ENCODE measurements at regions not wholly inside any gene's neighbourhood (a gene's known extent, or its start where the extent isn't known, plus 50 kb on each side); places are given as distances from the start of the nearest gene placed in this dataset.

DNA sequence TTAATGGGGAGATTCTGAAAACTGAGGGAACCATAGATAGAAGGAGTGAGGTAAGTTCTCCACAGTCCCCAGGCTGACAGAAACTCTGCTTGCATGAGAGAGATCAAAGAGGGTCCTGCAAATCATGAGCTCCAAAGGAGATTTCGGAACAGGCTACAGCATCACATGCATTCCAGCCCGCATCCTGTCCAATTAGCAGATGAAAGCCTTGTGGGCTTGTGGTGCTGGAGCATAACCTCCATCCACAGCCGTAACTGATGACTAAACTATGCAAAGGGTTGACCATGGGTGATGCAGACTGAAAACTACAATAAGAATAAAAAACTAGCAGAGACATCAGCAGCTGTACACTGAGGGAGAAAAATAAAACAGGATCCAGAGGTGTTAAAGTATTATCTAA lies 654.5 kb downstream of the TLL1 start:
- no peak overlapping the region for H3K4me3 ChIP-seq (replicated peaks in 1 of 3; ENCODE audit: insufficient read depth in 1 of 3, low read depth in 2 of 3, low read length in 3 of 3)
- DNase-seq (ENCODE audit: low spot score) = no peak
- H3K79me2 ChIP-seq (ENCODE audit: insufficient read depth, low read length) = no peaks in the 10 kb centered on the region
- no peaks in the 10 kb centered on the region for H3K4me1 ChIP-seq (ENCODE audit: insufficient read depth, low read length)
- CTCF ChIA-PET (ENCODE audit: low intra/inter-chr PET ratio, low total read pairs) = no interaction called here
- H3K27me3 ChIP-seq (ENCODE audit: control insufficient read depth in 1 of 2, insufficient read depth in 2 of 2, low read length in 2 of 2) = no peaks in the 10 kb centered on the region; a peak in 1 of 5 replicates
- no peaks in the 10 kb centered on the region for H3K9me3 ChIP-seq (ENCODE audit: low read length)
- H3K27ac ChIP-seq (ENCODE audit: extremely low read length, insufficient read depth, low read length) = no peak overlapping the region
- TF ChIP-seq HHEX (CRISPR knock-in tag; IDR thresholded peaks at IDR 0.05) = no peak
- TF ChIP-seq NFKB2 (CRISPR knock-in tag; IDR thresholded peaks at IDR 0.05; ENCODE audit: borderline replicate concordance) = no peak
- no peak for TF ChIP-seq SMAD1 (CRISPR knock-in tag; IDR thresholded peaks at IDR 0.05; ENCODE audit: borderline replicate concordance, low read depth)
- TF ChIP-seq, protein P1, sequence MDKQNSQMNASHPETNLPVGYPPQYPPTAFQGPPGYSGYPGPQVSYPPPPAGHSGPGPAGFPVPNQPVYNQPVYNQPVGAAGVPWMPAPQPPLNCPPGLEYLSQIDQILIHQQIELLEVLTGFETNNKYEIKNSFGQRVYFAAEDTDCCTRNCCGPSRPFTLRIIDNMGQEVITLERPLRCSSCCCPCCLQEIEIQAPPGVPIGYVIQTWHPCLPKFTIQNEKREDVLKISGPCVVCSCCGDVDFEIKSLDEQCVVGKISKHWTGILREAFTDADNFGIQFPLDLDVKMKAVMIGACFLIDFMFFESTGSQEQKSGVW (CRISPR knock-in tag; IDR thresholded peaks at IDR 0.05; ENCODE audit: borderline replicate concordance) = no peak
- no peak for TF ChIP-seq SAP130 (CRISPR knock-in tag; IDR thresholded peaks at IDR 0.05; ENCODE audit: low read depth)
- TF ChIP-seq SIX4 (CRISPR knock-in tag; IDR thresholded peaks at IDR 0.05) = no peak
- in situ Hi-C loops (cut with HindIII; ENCODE audit: extremely low pct_ligation_motif_present, low pct_unique_long_range_greater_than_20kb) = no loop called here
- H2AFZ ChIP-seq (ENCODE audit: low read length) = no peak overlapping the region
- ATAC-seq = no peak
- FAIRE-seq = no peak
- intact Hi-C loops (cut with micrococcal nuclease; ENCODE audit: unreplicated experiment) = no loop called here
- WGBS (ENCODE audit: low lambda C conversion rate) = 13% methylated on average over 3 of the region's 3 CpGs
- POLR2A ChIA-PET = no interaction called here
- H3K4me2 ChIP-seq (ENCODE audit: low read depth, low read length) = no peak overlapping the region
- no peak overlapping the region for H3K9ac ChIP-seq (ENCODE audit: insufficient read depth, low read depth, low read length)
- no TSS peak for BruUV-seq (replicated peaks)
- no peaks in the 10 kb centered on the region for H4K20me1 ChIP-seq (ENCODE audit: insufficient read depth, low read length)
- H3K36me3 ChIP-seq (replicated peaks in 1 of 2; ENCODE audit: control insufficient read depth in 1 of 2, insufficient read depth in 2 of 2, low read length in 2 of 2) = no peaks in the 10 kb centered on the region

DNA sequence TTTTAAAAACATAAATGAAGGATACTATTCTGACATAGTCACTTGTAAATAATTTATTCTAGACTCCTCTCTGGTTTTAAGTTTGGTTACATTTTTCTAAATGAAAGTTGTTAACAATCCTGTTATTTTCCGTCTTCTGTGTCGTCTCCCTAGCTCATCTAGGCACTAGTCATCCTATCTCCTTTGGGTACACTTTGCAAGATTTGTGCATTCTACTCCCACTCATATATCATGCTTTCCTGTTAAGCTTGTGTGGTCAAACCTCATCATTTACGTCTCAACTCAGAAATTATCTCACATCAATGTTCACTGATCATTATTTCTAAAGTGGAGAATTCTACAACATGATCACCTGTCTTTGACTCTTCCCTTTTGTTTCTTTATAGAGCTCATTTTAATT lies 658.7 kb downstream of the TLL1 start:
- ATAC-seq = no peak
- H3K9ac ChIP-seq (ENCODE audit: insufficient read depth, low read depth, low read length) = no peak overlapping the region
- FAIRE-seq = no peak
- H4K20me1 ChIP-seq (ENCODE audit: insufficient read depth, low read length) = no peaks in the 10 kb centered on the region
- H3K9me3 ChIP-seq (ENCODE audit: low read length) = no peaks in the 10 kb centered on the region
- POLR2A ChIA-PET = no interaction called here
- H3K79me2 ChIP-seq (ENCODE audit: insufficient read depth, low read length) = no peaks in the 10 kb centered on the region
- H3K27ac ChIP-seq (ENCODE audit: extremely low read length, insufficient read depth, low read length) = no peak overlapping the region
- in situ Hi-C loops (cut with HindIII; ENCODE audit: extremely low pct_ligation_motif_present, low pct_unique_long_range_greater_than_20kb) = no loop called here
- intact Hi-C loops (cut with micrococcal nuclease; ENCODE audit: unreplicated experiment) = no loop called here
- H3K4me2 ChIP-seq (ENCODE audit: low read depth, low read length) = no peak overlapping the region
- no peak overlapping the region for H2AFZ ChIP-seq (ENCODE audit: low read length)
- CTCF ChIA-PET (ENCODE audit: low intra/inter-chr PET ratio, low total read pairs) = no interaction called here
- no peaks in the 10 kb centered on the region for H3K27me3 ChIP-seq (ENCODE audit: control insufficient read depth in 1 of 2, insufficient read depth in 2 of 2, low read length in 2 of 2)
- no TSS peak for BruUV-seq (replicated peaks)
- no peaks in the 10 kb centered on the region for H3K36me3 ChIP-seq (replicated peaks in 1 of 2; ENCODE audit: control insufficient read depth in 1 of 2, insufficient read depth in 2 of 2, low read length in 2 of 2)
- 28% methylated on average over 3 of the region's 3 CpGs for WGBS (ENCODE audit: low lambda C conversion rate)
- no peak overlapping the region for H3K4me3 ChIP-seq (replicated peaks in 1 of 3; ENCODE audit: insufficient read depth in 1 of 3, low read depth in 2 of 3, low read length in 3 of 3)
- DNase-seq (ENCODE audit: low spot score) = no peak
- H3K4me1 ChIP-seq (ENCODE audit: insufficient read depth, low read length) = no peaks in the 10 kb centered on the region
- TF ChIP-seq, protein P2, sequence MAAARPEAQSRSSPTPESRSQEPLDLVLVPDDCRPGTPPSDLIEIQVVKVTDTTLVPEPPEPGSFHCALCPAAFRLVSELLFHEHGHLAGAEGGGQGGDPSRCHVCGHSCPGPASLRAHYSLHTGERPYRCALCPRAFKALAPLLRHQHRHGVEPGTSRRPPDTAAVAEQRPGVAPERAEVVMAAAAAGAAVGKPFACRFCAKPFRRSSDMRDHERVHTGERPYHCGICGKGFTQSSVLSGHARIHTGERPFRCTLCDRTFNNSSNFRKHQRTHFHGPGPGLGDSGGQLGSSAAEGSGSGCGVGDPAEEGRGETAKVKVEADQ (CRISPR knock-in tag; IDR thresholded peaks at IDR 0.05; ENCODE audit: borderline replicate concordance) = no peak
- no peak for TF ChIP-seq RCOR2 (CRISPR knock-in tag; IDR thresholded peaks at IDR 0.05)
- no peak for TF ChIP-seq ZNF282 (IDR thresholded peaks at IDR 0.05; ENCODE audit: partially characterized antibody)
- TF ChIP-seq GTF3A (CRISPR knock-in tag; conservative IDR thresholded peaks at IDR 0.05) = no peak
- TF ChIP-seq RORA (CRISPR knock-in tag; IDR thresholded peaks at IDR 0.05) = no peak
- TF ChIP-seq ZNF253 (CRISPR knock-in tag; IDR thresholded peaks at IDR 0.05; ENCODE audit: borderline replicate concordance) = no peak
- TF ChIP-seq, protein P3, sequence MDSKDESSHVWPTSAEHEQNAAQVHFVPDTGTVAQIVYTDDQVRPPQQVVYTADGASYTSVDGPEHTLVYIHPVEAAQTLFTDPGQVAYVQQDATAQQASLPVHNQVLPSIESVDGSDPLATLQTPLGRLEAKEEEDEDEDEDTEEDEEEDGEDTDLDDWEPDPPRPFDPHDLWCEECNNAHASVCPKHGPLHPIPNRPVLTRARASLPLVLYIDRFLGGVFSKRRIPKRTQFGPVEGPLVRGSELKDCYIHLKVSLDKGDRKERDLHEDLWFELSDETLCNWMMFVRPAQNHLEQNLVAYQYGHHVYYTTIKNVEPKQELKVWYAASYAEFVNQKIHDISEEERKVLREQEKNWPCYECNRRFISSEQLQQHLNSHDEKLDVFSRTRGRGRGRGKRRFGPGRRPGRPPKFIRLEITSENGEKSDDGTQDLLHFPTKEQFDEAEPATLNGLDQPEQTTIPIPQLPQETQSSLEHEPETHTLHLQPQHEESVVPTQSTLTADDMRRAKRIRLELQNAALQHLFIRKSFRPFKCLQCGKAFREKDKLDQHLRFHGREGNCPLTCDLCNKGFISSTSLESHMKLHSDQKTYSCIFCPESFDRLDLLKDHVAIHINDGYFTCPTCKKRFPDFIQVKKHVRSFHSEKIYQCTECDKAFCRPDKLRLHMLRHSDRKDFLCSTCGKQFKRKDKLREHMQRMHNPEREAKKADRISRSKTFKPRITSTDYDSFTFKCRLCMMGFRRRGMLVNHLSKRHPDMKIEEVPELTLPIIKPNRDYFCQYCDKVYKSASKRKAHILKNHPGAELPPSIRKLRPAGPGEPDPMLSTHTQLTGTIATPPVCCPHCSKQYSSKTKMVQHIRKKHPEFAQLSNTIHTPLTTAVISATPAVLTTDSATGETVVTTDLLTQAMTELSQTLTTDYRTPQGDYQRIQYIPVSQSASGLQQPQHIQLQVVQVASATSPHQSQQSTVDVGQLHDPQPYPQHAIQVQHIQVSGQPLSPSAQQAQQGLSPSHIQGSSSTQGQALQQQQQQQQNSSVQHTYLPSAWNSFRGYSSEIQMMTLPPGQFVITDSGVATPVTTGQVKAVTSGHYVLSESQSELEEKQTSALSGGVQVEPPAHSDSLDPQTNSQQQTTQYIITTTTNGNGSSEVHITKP (CRISPR knock-in tag; IDR thresholded peaks at IDR 0.05; ENCODE audit: low read depth) = no peak
- no peak for TF ChIP-seq FOXC1 (CRISPR knock-in tag; IDR thresholded peaks at IDR 0.05; ENCODE audit: borderline replicate concordance)
- no peak for TF ChIP-seq ZNF614 (CRISPR knock-in tag; IDR thresholded peaks at IDR 0.05; ENCODE audit: borderline replicate concordance)
- TF ChIP-seq IRF2 (CRISPR knock-in tag; IDR thresholded peaks at IDR 0.05) = no peak
